ENCODE measurements at regions not wholly inside any gene's neighbourhood (a gene's known extent, or its start where the extent isn't known, plus 50 kb on each side); places are given as distances from the start of the nearest gene placed in this dataset.
A peak's percentile ranks its signal among the peaks of the same experiment; 100 is the strongest.

DNA sequence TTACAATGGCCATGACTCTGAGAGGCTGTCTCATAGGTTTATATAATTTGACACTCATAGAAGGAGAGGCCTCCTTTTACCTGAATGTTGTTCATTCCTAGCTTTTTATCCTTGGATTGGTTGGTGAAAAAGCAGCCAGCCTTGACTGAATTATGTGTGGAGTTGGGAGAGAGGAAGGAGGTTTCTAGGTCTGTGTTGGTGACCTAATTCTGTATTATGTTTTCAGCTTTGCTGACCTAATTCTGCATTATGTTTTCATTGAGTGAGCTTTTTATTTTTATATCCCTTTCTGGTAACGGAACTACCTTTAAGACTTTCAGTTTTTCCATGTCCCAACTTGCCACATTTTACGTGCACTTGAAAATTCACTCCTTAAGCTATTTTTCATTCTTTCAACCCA is 59.1 kb upstream of the RNF144B start:
- TF ChIP-seq, protein P1, sequence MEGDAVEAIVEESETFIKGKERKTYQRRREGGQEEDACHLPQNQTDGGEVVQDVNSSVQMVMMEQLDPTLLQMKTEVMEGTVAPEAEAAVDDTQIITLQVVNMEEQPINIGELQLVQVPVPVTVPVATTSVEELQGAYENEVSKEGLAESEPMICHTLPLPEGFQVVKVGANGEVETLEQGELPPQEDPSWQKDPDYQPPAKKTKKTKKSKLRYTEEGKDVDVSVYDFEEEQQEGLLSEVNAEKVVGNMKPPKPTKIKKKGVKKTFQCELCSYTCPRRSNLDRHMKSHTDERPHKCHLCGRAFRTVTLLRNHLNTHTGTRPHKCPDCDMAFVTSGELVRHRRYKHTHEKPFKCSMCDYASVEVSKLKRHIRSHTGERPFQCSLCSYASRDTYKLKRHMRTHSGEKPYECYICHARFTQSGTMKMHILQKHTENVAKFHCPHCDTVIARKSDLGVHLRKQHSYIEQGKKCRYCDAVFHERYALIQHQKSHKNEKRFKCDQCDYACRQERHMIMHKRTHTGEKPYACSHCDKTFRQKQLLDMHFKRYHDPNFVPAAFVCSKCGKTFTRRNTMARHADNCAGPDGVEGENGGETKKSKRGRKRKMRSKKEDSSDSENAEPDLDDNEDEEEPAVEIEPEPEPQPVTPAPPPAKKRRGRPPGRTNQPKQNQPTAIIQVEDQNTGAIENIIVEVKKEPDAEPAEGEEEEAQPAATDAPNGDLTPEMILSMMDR (IDR thresholded peaks at IDR 0.05; ENCODE audit: poor library complexity, severe bottlenecking), result no peak
- DNase-seq (ENCODE audit: low spot score) (no peak), ATAC-seq (ENCODE audit: low read depth) (peak; percentile 16; the same call in 1 of the 3 replicates)
- Histone ChIP-seq H3K36me3 (ENCODE audit: low read depth) (no peaks in the 10 kb centered on the region), H3K27ac (ENCODE audit: poor library complexity, severe bottlenecking) (peak overlapping the region; percentile 23), H3K4me1 (ENCODE audit: insufficient read depth, poor library complexity, severe bottlenecking) (peaks cover 20% of the 10 kb centered on the region), H3K27me3 (ENCODE audit: insufficient read depth, poor library complexity, severe bottlenecking) (no peaks in the 10 kb centered on the region), H3K9me3 (ENCODE audit: severe bottlenecking) (no peaks in the 10 kb centered on the region), H3K4me3 (ENCODE audit: severe bottlenecking) (no peak overlapping the region)

DNA sequence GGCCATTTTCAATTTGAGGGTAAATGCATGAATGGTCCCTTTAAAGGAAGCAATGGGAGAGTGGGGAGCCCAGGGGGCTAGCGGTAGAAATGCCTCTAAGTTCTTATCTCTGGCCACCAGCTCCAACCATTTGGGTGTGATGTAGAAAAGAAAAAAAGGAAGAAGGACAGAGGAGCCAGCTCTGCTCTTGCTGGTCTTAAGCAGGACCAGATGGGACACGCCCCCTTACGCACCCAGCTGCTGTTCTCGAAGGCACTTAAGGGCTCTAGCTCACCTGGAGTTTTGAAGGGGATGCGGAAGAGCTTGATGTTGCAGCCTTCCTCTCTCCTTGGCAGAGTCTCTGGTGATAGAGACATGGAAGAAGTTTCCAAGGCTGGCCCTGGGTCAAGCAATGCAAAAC is 59.5 kb upstream of the RNF144B start:
- peak overlapping the region; percentile 23 for H3K27ac ChIP-seq (ENCODE audit: poor library complexity, severe bottlenecking)
- no peaks in the 10 kb centered on the region for H3K36me3 ChIP-seq (ENCODE audit: low read depth)
- peaks cover 20% of the 10 kb centered on the region for H3K4me1 ChIP-seq (ENCODE audit: insufficient read depth, poor library complexity, severe bottlenecking)
- no peaks in the 10 kb centered on the region for H3K9me3 ChIP-seq (ENCODE audit: severe bottlenecking)
- H3K27me3 ChIP-seq (ENCODE audit: insufficient read depth, poor library complexity, severe bottlenecking), result no peaks in the 10 kb centered on the region
- ATAC-seq (ENCODE audit: low read depth), result no peak; the same call in 2 of the 3 replicates
- no peak for DNase-seq (ENCODE audit: low spot score)
- H3K4me3 ChIP-seq (ENCODE audit: severe bottlenecking), result no peak overlapping the region
- TF ChIP-seq, protein P1 (IDR thresholded peaks at IDR 0.05; ENCODE audit: poor library complexity, severe bottlenecking), result no peak

DNA sequence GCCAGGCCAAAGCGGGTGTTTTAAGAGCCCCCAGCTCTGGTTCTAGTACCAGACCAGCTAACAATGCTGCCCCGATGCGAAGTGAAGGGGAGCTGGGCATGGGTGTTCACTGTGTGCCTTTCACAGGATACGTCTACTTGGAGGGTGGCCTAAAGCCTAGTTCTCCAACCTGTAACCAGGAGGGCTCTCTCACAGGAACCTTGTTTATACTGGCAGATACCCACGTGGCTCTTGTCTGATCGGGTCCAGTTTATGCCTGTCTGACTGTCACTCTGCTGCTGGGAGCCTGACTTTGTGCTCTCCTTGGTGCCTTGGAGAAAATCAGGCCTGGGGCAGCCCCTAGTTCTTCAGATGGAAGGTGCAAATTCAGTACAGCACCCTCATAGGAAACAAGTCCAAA is 60.2 kb upstream of the RNF144B start:
- DNase-seq (ENCODE audit: low spot score) (no peak), ATAC-seq (ENCODE audit: low read depth) (no peak)
- H3K27me3 ChIP-seq (ENCODE audit: insufficient read depth, poor library complexity, severe bottlenecking), result no peaks in the 10 kb centered on the region
- peaks cover 20% of the 10 kb centered on the region for H3K4me1 ChIP-seq (ENCODE audit: insufficient read depth, poor library complexity, severe bottlenecking)
- TF ChIP-seq, protein P1 (IDR thresholded peaks at IDR 0.05; ENCODE audit: poor library complexity, severe bottlenecking), result no peak
- no peaks in the 10 kb centered on the region for H3K9me3 ChIP-seq (ENCODE audit: severe bottlenecking)
- no peak overlapping the region for H3K27ac ChIP-seq (ENCODE audit: poor library complexity, severe bottlenecking)
- no peaks in the 10 kb centered on the region for H3K36me3 ChIP-seq (ENCODE audit: low read depth)
- H3K4me3 ChIP-seq (ENCODE audit: severe bottlenecking), result no peak overlapping the region

DNA sequence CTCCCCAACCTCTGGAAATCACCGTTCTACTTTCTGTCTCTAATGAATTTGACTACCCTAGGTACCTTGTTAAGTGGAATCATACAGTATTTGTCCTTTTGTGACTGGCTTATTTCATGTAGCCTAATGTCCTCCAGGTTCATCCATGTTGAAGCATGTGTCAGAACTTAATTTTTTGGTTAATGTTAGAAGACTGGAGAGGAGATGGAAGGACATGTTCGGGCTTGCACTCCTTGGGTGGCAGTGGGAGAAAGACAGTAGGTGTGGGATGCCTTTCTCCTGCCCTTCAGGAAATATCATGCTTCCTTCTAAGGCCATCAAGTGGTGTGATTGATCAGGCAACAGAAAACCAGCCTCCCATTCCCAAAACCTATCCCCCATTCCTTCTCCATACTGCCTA is 61.1 kb upstream of the RNF144B start:
- Histone ChIP-seq H3K27me3 (ENCODE audit: insufficient read depth, poor library complexity, severe bottlenecking) (no peaks in the 10 kb centered on the region), H3K4me1 (ENCODE audit: insufficient read depth, poor library complexity, severe bottlenecking) (peaks cover 20% of the 10 kb centered on the region), H3K36me3 (ENCODE audit: low read depth) (no peaks in the 10 kb centered on the region), H3K27ac (ENCODE audit: poor library complexity, severe bottlenecking) (no peak overlapping the region), H3K9me3 (ENCODE audit: severe bottlenecking) (no peaks in the 10 kb centered on the region), H3K4me3 (ENCODE audit: severe bottlenecking) (no peak overlapping the region)
- DNase-seq (ENCODE audit: low spot score) (no peak), ATAC-seq (ENCODE audit: low read depth) (no peak; the same call in 1 of the 3 replicates)
- TF ChIP-seq, protein P1 (IDR thresholded peaks at IDR 0.05; ENCODE audit: poor library complexity, severe bottlenecking), result no peak

DNA sequence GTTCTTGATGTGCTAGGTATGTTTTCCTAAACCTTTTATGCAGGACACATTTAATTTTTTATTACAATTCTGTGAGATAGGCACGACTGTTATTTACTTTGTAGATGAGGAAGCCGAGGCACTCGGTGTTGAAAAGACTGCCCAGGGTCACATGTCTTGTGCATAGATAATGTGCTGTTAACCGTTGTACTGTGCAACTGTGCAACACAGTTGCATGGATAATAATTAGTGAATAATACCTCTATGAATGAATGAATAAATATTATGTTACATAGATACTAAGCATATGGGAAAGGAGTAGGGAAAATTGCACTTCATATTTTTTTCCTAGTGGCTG is 60.3 kb upstream of the DEK start:
- Histone ChIP-seq H3K27me3 (ENCODE audit: insufficient read depth, poor library complexity, severe bottlenecking) (no peaks in the 10 kb centered on the region), H3K27ac (ENCODE audit: poor library complexity, severe bottlenecking) (no peak overlapping the region), H3K9me3 (ENCODE audit: severe bottlenecking) (no peaks in the 10 kb centered on the region), H3K4me3 (ENCODE audit: severe bottlenecking) (no peak overlapping the region), H3K36me3 (ENCODE audit: low read depth) (no peaks in the 10 kb centered on the region), H3K4me1 (ENCODE audit: insufficient read depth, poor library complexity, severe bottlenecking) (peaks cover 20% of the 10 kb centered on the region)
- DNase-seq (ENCODE audit: low spot score) (no peak), ATAC-seq (ENCODE audit: low read depth) (no peak)
- TF ChIP-seq, protein P1 (IDR thresholded peaks at IDR 0.05; ENCODE audit: poor library complexity, severe bottlenecking), result no peak

All from RWPE2 (cell line).